NCI-H1092 treated with DMSO at 0.1 percent for 48 hours (cell line): ENCODE measurements at regions not wholly inside any gene's neighbourhood (a gene's known extent, or its start where the extent isn't known, plus 50 kb on each side); places are given as distances from the start of the nearest gene placed in this dataset.
"Not testable (repeated sequence)": the region's sequence is repeated elsewhere in the genome, so short reads cannot be mapped to it uniquely, and the experiment has no call there.

Experiments used
- DNase-seq: peaks from one replicate; lab custom pipeline; 2025; lab: John Stamatoyannopoulos, UW

DNA sequence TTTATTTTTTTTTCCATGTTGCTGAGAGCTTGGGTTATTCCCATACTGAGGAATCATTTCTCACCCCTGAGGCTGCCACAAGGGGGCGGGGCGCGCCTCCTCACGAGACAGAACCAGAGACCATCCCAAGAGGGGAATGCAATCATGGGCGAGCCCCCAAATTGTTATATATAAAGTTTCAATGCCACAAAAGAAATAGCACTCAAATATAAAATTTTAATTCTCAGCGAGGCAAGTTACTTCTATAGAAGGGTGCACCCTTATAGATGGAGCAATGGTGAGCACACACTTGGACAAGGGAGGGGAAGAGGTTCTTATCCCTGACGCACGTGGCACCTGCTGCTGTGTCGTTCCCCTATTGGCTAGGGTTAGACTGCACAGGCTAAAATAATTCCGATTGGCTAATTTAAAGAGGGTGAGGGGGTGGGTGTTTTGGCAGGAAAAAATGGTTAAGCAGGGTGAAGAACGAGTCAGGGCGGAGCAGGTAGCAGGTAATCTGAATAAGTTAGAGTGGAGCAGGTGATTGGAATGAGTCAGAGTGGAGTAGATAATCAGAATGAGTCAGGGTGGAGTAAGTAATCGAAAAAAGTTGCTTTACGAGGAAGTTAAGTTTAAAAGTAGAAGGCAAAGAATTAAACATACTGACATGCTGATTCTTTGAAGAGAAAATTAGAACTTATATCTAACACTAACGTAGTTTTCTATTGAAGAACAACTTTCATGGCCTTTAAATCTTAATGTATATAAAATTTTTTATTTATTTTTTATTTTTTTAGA is 177.5 kb downstream of the MTCL1 start:
- no peak for DNase-seq

DNA sequence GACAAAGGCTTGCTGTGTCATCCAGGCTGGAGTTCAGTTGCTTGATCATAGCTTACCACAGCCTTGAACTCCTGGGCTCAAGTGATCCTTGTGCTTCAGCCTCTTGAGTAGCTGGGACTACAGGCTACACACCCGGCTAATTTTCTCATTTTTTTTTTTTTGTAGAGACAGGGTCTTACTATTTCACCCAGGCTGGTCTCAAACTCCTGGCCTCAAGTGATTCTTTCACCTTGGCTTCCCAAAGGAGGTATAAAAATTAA is 178.0 kb downstream of the MTCL1 start:
- DNase-seq = no peak

DNA sequence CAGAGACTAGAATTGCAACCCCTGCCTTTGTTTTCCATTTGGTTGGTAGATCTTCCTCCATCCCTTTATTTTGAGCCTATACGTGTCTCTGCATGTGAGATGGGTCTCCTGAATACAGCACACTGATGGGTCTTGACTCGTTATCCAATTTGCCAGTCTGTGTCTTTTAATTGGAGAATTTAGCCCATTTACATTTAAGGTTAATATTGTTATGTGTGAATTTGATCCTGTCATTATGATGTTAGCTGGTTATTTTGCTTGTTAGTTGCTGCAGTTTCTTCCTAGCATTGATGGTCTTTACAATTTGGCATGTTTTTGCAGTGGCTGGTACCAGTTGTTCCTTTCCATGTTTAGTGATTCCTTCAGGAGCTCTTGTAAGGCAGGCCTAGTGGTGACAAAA is 182.5 kb downstream of the MTCL1 start:
- DNase-seq = not testable (repeated sequence)

DNA sequence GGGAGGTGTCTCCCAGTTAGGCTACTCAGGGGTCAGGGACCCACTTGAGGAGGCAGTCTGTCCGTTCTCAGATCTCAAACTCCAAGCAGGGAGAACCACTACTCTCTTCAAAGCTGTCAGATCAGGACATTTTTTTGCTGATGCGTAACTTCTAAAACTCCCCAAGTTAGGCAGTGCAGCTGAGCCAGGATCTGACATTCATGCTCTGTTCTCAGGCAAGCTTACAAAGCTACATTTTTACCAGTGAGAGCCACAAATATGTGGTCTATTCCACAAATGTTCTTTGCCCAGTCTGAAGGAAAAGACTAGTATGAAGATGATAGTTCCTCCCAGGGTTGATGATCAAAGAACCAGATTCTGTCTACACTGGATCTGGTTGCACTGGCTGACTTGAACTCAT is 184.1 kb downstream of the MTCL1 start:
- no peak for DNase-seq

DNA sequence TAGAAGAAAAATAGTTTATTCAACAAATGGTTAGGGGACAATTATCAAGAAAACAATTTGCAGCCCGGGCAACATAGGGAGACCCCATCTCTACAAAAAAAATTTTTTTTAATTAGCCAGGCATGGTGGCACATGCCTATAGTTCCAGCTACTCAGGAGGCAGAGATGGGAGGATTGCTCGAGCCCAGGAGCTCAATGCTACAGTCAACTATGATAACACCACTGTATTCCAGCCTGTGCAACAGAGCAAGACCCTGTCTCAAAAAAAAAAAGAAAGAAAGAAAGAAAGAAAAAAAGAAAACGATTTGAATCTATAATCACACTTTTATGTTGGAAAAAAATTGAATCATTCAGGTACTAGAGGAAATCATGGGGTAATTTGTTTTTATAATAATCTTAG is 185.1 kb downstream of the MTCL1 start:
- not testable (repeated sequence) for DNase-seq

DNA sequence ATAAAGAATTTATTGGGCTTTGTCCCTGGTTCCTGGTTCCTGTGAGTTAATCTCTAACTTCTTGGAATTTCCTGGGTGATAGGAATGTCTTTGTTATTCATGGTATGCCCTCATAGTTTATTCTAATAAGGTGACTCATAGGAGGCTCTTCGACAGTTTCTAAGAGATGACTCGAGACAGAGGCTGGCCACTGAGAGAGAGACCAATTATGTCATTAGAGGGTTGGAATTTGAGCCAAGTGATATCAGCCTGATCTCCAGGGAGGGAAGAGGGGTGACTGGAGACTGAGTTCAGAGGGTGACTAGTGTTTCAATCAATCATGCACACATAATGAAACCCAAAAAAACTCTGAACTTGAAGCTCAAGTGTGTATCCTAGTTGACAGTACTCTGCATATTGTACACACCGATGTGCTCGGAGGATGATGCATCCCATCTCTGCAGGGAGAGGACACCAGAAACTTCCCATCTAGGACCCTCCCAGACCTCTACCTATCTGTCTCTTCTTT is 185.7 kb downstream of the MTCL1 start:
- no peak for DNase-seq

DNA sequence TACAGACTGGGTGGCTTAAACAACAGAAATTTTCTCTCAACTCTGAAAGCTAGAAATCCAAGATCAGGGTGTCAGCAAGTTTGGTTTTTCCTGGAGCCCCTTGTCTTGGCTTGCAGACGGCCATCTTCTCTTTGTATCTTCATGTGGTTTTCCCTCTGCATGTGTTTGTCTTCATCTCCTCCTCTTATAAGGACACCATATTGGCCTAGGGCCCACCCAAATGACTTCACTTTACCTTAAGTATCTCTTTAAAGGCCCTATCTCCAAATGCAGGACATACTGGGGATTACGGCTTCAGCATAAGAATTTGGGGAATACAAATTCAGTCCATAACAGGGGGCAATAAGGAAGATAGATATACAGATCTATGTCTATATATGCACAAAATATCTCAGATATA is 187.9 kb downstream of the MTCL1 start:
- no peak for DNase-seq

DNA sequence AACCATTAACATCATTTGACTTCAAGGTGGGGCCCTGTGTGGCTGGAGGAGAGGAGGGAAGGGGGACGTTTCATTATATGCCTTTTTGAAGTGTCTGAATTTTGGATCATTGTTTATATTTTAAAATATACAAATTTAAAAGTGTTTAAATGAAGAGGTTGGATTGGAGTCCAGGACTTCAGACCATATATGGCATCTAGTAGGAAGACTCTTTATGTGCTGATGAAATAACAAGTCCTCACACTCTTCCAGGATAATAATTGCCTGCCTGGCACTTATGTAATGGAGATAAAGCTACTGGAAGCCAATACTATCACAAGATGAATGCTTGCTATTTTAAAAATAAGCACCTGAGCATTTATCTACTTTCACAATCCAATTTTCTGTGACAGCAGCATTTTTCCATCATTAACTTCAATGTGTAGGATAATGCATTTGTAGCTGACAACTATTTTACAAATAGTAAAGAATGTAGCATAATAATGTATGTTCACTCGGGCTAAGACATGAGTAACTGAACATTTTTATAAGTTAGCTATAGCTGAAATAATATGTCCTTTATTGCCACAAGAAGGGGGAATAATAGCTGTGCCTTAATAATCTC is 188.4 kb downstream of the MTCL1 start:
- no peak for DNase-seq

DNA sequence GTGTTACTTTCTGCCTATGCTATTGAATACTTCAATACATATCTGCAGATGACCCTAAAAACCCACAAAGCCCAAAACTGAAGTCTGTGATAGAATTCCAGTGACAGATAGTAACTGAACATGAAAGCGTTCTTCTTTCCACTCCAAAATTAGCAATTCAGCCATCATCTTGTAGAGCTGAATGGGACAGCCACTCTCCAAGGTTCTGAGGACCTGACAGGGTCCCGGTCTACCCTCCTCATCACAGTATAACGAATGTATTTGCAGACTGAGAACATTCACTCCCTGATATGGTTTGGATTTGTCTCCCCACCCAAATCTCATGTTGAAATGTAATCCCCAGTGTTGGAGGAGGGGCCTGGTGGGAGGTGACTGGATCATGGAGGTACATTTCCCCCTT is 189.5 kb downstream of the MTCL1 start:
- DNase-seq = no peak

DNA sequence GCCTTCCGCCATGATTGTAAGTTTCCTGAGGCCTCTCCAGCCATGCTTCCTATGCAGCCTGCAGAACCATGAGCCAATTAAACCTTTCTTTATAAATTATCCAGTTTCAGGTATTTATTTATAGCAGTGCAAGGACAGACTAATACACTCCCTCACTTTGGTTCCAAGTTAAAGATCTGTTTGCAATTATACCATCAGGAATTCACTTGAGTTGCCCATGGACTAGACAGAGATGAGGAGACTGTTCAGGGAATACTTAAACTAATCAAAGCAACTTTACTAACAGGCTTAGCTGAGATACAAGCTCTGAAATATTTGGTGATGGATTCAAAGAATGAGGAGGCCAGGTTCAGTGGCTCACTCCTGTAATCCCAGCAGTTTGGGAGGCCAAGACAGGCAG is 190.0 kb downstream of the MTCL1 start:
- no peak for DNase-seq

DNA sequence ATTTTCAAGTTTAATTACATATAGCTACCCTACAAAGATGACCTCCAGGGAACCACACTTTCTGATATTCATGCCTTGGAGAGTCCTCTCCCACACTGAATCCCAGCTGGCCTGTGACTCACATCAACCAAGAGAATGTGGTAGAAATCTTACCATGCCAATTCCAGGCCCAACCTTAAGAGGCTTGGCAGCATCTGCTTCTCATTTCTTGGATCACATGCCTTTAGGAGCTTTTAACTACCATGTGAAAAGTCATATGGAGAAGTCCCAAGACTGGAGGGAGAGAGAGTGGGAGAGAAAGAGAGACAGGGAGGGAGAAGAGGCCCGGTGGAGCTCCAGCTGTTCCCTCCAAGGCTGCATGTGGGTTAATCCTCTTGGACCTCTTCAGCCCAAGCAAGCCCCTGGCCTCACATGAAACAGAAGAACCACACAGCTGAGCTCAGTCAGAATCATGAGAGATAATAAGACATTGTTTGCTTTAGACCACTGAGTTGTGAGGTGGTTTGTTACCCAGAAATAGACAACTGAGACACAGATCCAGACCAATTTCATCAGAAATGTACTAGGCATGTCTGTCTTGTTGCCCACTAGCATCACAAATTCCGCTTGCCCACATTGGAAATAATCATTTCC is 190.7 kb downstream of the MTCL1 start:
- no peak for DNase-seq

DNA sequence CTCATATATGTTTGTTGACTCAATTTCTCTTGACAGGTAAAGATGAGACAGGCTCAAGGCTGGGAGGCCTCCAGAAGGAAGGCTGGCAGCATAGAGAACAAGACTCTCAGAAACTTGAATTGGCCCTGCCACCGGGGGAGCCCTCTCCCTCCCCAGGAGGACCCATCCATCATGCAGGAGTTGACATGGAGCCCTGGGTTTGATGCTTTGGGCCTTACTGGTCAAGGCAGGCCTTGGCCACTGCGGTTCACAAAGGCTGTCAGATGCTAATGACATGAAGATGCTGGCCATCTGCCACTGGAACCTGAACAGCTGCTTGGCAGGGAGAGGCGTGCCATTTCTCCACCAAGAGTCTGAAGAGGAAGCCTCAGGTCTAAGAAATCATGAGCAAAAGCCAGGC is 193.6 kb downstream of the MTCL1 start:
- DNase-seq = no peak

DNA sequence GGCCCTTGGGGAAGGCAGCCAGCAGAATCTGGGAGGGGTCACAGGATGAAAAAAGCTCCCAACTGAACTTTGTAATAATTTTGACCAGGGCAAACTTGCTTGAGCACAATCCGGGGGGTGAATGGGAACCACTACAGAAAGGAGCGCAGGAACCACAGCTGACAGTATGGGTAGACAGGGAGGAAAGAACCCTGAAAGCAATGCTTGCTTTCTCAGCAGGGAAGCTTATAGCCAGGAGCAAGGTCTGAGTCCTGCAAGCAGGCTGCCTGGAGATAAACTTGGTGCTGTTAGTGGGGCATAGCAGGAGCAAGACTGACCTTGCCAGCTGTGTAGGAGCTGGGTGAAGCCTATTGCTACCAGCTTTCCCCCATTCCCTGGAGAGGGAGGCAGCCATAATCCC is 195.2 kb downstream of the MTCL1 start:
- DNase-seq = no peak

DNA sequence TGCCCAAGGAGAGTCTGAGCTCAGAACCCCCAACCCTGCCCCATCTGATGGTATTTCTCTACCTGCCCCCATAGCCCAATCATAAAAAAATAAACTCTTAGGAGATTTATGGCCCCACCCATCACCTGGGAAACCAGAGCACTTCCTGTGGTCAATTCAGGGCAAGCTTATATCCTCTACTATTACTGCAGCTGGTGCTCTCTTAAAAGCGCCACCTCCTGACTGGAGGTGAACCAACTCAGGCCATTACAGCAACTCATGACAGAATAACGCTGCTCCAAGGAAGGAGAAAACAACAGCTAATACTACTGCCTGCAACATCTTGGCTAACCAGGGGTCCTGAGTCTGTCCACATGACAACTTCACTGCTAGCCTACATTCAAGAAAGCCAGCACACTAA is 195.7 kb downstream of the MTCL1 start:
- DNase-seq = no peak

DNA sequence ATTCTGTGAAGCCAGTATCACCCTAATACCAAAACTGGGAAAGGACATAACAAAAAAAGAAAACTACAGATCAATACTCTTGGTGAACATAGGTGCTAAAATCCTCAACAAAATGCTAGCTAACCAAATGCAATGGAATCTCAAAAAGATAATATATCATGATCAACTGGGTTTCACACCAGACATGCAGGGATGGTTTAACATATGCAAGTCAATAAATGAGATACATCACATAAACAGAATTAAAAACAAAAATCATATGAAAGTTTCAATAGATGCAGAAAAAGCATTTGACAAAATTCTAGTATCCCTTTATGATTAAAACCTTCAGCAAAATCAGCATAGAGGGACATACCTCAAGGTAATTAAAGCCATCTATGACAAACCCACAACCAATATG is 198.2 kb upstream of the NDUFV2 start:
- DNase-seq = no peak

DNA sequence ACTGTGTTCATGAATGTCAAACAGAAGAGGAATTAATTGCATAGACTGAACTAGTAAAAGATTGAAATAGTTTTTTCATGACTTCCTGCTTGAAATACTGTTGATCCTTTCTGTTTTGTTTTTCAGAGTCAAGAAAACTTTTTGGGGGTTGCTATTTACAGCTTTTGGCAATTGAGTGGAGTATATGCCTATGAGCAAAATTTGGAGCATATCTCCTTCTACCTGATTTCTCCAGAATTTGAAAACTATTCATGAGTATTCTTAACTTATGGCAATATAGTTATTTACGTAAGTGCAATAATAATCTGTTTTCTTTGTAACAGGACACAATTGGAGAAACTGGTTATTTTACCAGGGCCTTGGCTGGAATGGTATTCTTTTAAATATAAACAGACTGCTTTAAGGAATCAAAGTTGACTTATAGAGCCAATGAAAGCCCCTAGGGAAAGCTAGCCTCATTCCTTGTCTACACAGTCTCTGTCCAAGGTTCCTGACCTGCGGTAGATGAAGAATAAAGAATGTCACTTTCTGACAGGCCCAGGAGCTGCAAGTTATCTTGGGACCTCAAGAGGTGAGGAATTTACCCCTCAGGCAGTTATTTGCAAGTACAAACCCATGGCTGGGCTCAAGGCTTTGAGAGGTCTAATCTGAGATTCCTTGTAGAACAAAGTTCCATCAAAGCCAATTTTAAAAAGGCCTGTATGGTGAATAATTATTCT is 193.5 kb upstream of the NDUFV2 start:
- DNase-seq = no peak

DNA sequence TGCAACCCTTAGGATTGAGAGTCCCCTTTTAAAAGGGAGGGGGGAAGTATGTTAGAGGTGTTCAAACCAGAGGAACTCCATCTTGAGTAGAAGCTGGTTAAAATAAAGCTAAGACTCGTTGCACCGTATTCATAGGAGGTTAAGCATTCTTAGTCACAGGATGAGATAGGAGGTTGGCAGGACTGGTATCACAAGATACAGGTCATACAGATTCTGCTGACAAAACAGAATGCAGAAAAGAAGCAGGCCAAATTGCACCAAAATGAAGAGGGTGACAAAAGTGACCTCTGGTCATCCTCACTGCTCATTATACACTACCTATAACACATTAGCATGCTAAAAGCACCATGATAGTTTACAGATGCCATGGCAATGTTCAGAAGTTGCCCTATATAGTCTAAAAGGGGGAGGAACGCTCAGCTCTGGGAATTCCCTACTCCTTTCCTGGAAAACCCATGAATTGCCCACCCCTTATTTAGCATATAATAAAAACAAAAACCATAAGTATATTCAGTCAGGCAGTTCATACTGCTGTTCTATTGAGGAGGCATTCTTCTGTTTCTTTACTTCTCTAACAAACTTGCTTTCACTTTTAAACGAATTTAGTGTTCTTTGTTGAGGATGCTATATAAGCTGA is 192.2 kb upstream of the NDUFV2 start:
- DNase-seq = no peak

DNA sequence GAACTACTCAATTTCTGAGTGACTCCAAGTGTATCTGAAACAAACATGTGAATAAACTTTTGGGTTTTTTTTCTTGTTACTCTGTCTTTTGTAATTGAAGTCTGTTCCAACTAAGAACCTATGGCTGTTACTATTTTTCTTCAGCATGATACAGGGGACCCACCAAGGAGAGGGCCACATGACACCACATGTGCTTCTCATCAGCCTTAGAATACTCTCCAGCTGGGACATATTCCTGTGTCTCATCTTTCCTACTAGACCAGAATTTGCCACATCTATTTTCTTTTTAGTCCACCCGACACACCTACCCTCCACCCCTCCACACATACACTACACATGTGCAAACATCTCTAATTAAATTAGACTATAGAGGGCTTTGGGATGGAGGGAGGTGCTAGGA is 191.7 kb upstream of the NDUFV2 start:
- DNase-seq = no peak

DNA sequence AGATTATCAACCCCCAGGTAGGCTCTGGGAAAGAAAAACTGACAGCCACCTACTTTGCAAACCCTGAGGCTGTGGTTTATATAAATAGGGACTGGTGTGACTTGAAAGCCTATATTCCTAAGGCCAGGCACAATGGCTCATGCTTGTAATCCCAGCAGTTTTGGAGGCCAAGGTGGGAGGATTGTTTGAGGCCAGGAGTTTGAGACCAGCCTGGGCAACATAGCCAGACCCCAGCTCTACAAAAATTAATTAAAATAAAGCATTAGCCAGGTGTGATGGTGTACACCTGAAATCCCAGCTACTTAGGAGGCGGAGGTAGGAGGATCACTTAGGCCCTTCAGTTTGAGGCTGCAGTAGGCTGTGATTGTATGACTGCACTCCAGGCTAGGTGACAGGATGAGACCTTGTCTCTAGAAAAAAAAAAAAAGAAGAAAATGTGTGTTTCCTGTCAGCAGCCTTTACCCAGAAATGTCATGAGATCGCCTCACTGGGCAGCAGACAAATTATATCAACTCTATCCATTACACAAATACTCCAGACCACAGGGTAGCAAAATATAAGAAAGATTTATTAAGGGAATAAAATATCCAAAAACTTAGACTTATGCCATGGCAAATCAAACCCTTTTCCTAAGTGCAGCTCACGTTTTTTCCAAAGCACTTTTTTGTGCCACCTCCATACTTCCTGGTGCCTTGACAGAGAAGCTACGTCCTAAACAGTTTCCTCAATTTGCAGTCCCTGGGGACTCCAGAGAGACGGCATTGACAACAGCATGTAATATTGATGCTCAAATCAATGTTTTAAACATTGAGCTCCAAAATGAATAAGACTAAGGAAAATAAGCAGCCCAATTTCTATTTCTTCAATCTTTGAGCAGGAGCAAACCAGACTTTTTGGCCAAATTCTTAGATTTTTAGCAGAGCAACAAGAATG is 190.8 kb upstream of the NDUFV2 start:
- no peak for DNase-seq

DNA sequence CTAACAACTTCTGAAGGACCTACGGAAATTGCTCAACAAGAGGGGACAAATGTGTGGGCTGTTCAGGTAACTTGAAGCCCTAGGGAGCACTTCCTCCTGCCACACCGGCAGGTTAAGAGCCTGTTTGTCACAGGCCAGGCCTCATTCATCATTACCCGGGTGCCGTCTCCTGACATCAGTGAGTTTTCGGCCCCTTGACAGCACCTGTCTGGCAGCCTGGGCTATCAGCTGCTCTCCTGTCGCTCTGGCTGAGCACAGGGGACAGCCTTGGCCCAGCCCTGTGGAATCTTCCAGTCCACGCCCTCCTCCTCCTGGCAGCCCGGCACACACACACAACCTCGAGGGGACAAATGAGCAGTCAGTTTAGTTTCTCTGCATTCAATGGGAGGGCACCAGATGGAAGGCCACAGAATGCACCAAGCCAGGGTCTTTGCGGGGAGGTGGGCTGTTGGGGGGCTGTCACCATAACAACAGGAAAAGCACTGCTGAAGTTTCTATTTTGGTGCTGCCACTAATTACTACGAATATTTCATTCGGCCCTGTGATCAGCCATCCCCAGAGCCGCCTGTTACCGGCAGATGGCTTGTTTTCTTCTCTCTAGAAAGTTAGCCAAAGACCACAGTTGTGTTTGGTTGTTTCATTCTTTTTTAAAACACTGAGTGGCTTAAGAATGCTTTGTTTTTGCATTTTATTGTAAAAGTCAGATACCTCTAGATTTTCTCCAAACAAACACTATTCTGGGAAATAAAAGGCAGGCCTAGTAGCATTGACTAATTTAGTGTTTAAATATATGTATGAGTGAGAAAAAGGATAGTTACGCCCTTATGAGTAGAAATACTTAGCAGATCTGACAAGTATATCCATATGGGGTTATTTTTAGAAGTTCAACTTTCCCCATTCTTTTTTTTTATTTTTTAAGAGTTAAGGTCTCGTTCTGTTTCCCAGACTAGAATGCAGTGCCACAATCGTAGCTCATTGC is 189.9 kb upstream of the NDUFV2 start:
- DNase-seq = no peak
